ENCODE measurements at regions not wholly inside any gene's neighbourhood (a gene's known extent, or its start where the extent isn't known, plus 50 kb on each side); places are given as distances from the start of the nearest gene placed in this dataset.

GRCh38 chr13:106182404-106182803 lies 353.1 kb downstream of the EFNB2 start:
- intact Hi-C loops (cut with micrococcal nuclease), result no loop called here
- Histone ChIP-seq H3K4me1 (ENCODE audit: control insufficient read depth in 1 of 2, insufficient read depth in 2 of 2, low read length in 2 of 2) (peaks cover 16 to 30% of the 10 kb centered on the region in 2 experiments), H3K4me2 (ENCODE audit: low read length) (peak overlapping the region; percentile 55), H3K9me3 (ENCODE audit: control insufficient read depth in 1 of 2, insufficient read depth in 1 of 2, low read depth in 1 of 2, low read length in 2 of 2) (peaks cover 0 to 7% of the 10 kb centered on the region in 2 experiments; a peak in 1 of 4 replicates), H3K9me2 (ENCODE audit: insufficient read depth) (no peaks in the 10 kb centered on the region), H3K9ac (ENCODE audit: low read length) (no peak overlapping the region), H4K20me1 (ENCODE audit: insufficient read depth) (no peaks in the 10 kb centered on the region), H3K79me2 (ENCODE audit: insufficient read depth, low read length) (no peaks in the 10 kb centered on the region), H3K27me3 (ENCODE audit: insufficient read depth, low read length) (no peaks in the 10 kb centered on the region), H3K27ac (ENCODE audit: low read depth, low read length) (peak overlapping the region; percentile 11), H2AFZ (ENCODE audit: low read depth, low read length, poor library complexity, severe bottlenecking) (peak overlapping the region; percentile 51), H3K36me3 (ENCODE audit: control insufficient read depth in 1 of 2, insufficient read depth in 2 of 2, low read length in 2 of 2) (no peaks in the 10 kb centered on the region), H3K4me3 (replicated peaks in 1 of 2; ENCODE audit: low read depth in 1 of 2, low read length in 2 of 2) (no peak overlapping the region)
- ATAC-seq (peak; percentile 92), DNase-seq (ENCODE audit: low read depth, low spot score) (peak; percentile 35)
- ChIA-PET POLR2A (no interaction called here), CTCF (no interaction called here), RAD21 (ENCODE audit: low non-redundant PET in 1 of 2, low total read pairs in 2 of 2, uncharacterized antibody in 2 of 2, unreplicated experiment in 2 of 2) (no interaction called here)
- TF ChIP-seq RAD21 (IDR thresholded peaks at IDR 0.05; ENCODE audit: low read depth), result no peak
- TF ChIP-seq CEBPB (IDR thresholded peaks at IDR 0.05; ENCODE audit: low read depth), result peak; percentile 95
- peak; percentile 17; the same call in 1 of the 2 replicates for TF ChIP-seq FOSL1 (IDR thresholded peaks at IDR 0.05; ENCODE audit: low read depth)
- TF ChIP-seq, protein P1, sequence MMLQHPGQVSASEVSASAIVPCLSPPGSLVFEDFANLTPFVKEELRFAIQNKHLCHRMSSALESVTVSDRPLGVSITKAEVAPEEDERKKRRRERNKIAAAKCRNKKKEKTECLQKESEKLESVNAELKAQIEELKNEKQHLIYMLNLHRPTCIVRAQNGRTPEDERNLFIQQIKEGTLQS (IDR thresholded peaks at IDR 0.05), result no peak
- no peak for TF ChIP-seq REST (IDR thresholded peaks at IDR 0.05; ENCODE audit: low read depth)
- peak; percentile 50; the same call in 1 of the 2 replicates for TF ChIP-seq JUND (IDR thresholded peaks at IDR 0.05)
- TF ChIP-seq POLR2A (IDR thresholded peaks at IDR 0.05; ENCODE audit: borderline replicate concordance, extremely low read depth, insufficient read depth, insufficient read length), result no peak
- TF ChIP-seq MAX (IDR thresholded peaks at IDR 0.05), result peak; percentile 71
- no peak for TF ChIP-seq CBX3 (IDR thresholded peaks at IDR 0.05; ENCODE audit: low read depth)
- TF ChIP-seq CTCF (IDR thresholded peaks at IDR 0.05 in 2 of 3, conservative IDR thresholded peaks at IDR 0.05 in 1 of 3; ENCODE audit: borderline replicate concordance in 1 of 3, insufficient read depth in 1 of 3, low read depth in 2 of 3, low read length in 2 of 3), result no peak
- TF ChIP-seq SP1 (IDR thresholded peaks at IDR 0.05; ENCODE audit: low read depth), result peak; percentile 53
- BruUV-seq (replicated peaks), result no TSS peak

Measured in HCT116 (cell line).